SK-N-SH treated with all-trans-retinoic acid at 6 μM for 48 hours (cell line): ENCODE measurements at regions not wholly inside any gene's neighbourhood (a gene's known extent, or its start where the extent isn't known, plus 50 kb on each side); places are given as distances from the start of the nearest gene placed in this dataset.

Experiments used
- ATAC-seq: fragments of 200-7000 bp; cut with Tn5 transposase; 3 replicates; pipeline ENCODE4 v1.9.1; 2020; ENCODE audit warnings: mild to moderate bottlenecking, moderate library complexity
- ARNTL ChIP-seq: fragments of 450-650 bp; formaldehyde crosslinking; IDR thresholded peaks from 2 replicates; pipeline ENCODE4 v1.5.0; 2020; ENCODE audit warnings: low read depth, mild to moderate bottlenecking, moderate library complexity, borderline replicate concordance
- CREB5 ChIP-seq: fragments of 250-450 bp; sonication (Bioruptor Pico); IDR thresholded peaks from 2 replicates; pipeline ENCODE4 v1.5.1; 2020; ENCODE audit warnings: low read depth, mild to moderate bottlenecking, moderate library complexity
- CSRNP3 ChIP-seq: fragments of 250-450 bp; sonication (Bioruptor Pico); IDR thresholded peaks from 2 replicates; pipeline ENCODE4 v1.5.1; 2021; ENCODE audit warnings: mild to moderate bottlenecking, moderate library complexity
- ESRRG ChIP-seq: fragments of 250-450 bp; sonication (Bioruptor Pico); IDR thresholded peaks from 2 replicates; pipeline ENCODE4 v1.6.1; 2021; ENCODE audit warnings: mild to moderate bottlenecking
- GLIS3 ChIP-seq: fragments of 250-450 bp; sonication (Bioruptor Pico); IDR thresholded peaks from 2 replicates; pipeline ENCODE4 v1.5.0; 2020; ENCODE audit warnings: mild to moderate bottlenecking, moderate library complexity
- OSR1 ChIP-seq: fragments of 250-450 bp; sonication (Bioruptor Pico); IDR thresholded peaks from 2 replicates; pipeline ENCODE4 v1.8.0; 2022; ENCODE audit warnings: moderate library complexity, mild to moderate bottlenecking, inconsistent platforms
- PPARA ChIP-seq: fragments of 250-450 bp; sonication (Bioruptor Pico); IDR thresholded peaks from 2 replicates; pipeline ENCODE4 v1.5.0; 2020; ENCODE audit warnings: mild to moderate bottlenecking, borderline replicate concordance
- RARB ChIP-seq: fragments of 250-450 bp; sonication (Bioruptor Pico); IDR thresholded peaks from 2 replicates; pipeline ENCODE4 v1.8.0; 2021; ENCODE audit warnings: mild to moderate bottlenecking, moderate library complexity
- SNAI2 ChIP-seq: fragments of 250-450 bp; sonication (Bioruptor Pico); IDR thresholded peaks from 2 replicates; pipeline ENCODE4 v1.5.0; 2020; ENCODE audit warnings: mild to moderate bottlenecking, moderate library complexity
- TCF4 ChIP-seq: fragments of 250-450 bp; sonication (Bioruptor Pico); IDR thresholded peaks from 2 replicates; pipeline ENCODE4 v1.8.0; 2021; ENCODE audit warnings: mild to moderate bottlenecking, moderate library complexity, borderline replicate concordance
- TOX ChIP-seq: fragments of 250-450 bp; sonication (Bioruptor Pico); IDR thresholded peaks from 2 replicates; pipeline ENCODE4 v1.8.0; 2021; ENCODE audit warnings: mild to moderate bottlenecking, moderate library complexity, borderline replicate concordance
- TSHZ2 ChIP-seq: fragments of 250-450 bp; sonication (Bioruptor Pico); IDR thresholded peaks from 2 replicates; pipeline ENCODE4 v1.5.0; 2020; ENCODE audit warnings: mild to moderate bottlenecking, moderate library complexity
- ZFP3 ChIP-seq: fragments of 250-450 bp; sonication (Bioruptor Pico); IDR thresholded peaks from 2 replicates; pipeline ENCODE4 v1.5.0; 2020; ENCODE audit warnings: mild to moderate bottlenecking, moderate library complexity
- ZNF565 ChIP-seq: fragments of 450-650 bp; formaldehyde crosslinking; conservative IDR thresholded peaks from 2 replicates; pipeline ENCODE4 v1.5.0; 2020; ENCODE audit warnings: low read depth, mild to moderate bottlenecking, moderate library complexity
- ZNF70 ChIP-seq: fragments of 450-650 bp; formaldehyde crosslinking; IDR thresholded peaks from 2 replicates; pipeline ENCODE4 v1.5.0; 2020; ENCODE audit warnings: mild to moderate bottlenecking, moderate library complexity
- ZNF8 ChIP-seq: fragments of 450-650 bp; formaldehyde crosslinking; IDR thresholded peaks from 2 replicates; pipeline ENCODE4 v1.5.0; 2020; ENCODE audit warnings: mild to moderate bottlenecking, moderate library complexity

- TF ChIP-seq TSHZ2 (CRISPR knock-in tag) = no peak
- no peak for TF ChIP-seq OSR1 (CRISPR knock-in tag)
- TF ChIP-seq PPARA (CRISPR knock-in tag) = no peak
- TF ChIP-seq TCF4 (CRISPR knock-in tag) = no peak
- no peak for TF ChIP-seq ZNF565
- no peak for TF ChIP-seq ARNTL (CRISPR knock-in tag)
- TF ChIP-seq ESRRG (CRISPR knock-in tag) = no peak
- TF ChIP-seq ZFP3 (CRISPR knock-in tag) = no peak
- no peak for TF ChIP-seq ZNF8 (CRISPR knock-in tag)
These were observed 509.2 kb downstream of the LTN1 start (continued) for GRCh38 chr21:28483301-28484035.

GRCh38 chr21:28482657-28483056 is 510.0 kb downstream of the LTN1 start:
- TF ChIP-seq SNAI2 (CRISPR knock-in tag) = no peak
- TF ChIP-seq PPARA (CRISPR knock-in tag) = no peak
- no peak for TF ChIP-seq TCF4 (CRISPR knock-in tag)
- TF ChIP-seq ZNF565 = no peak
- TF ChIP-seq GLIS3 (CRISPR knock-in tag) = no peak
- TF ChIP-seq CREB5 (CRISPR knock-in tag) = no peak
- no peak; the same call in 2 of the 3 replicates for ATAC-seq

- TF ChIP-seq TOX = no peak
- TF ChIP-seq ESRRG (CRISPR knock-in tag) = no peak
- TF ChIP-seq ARNTL (CRISPR knock-in tag) = no peak
- no peak for TF ChIP-seq CSRNP3 (CRISPR knock-in tag)
- TF ChIP-seq ZNF70 (CRISPR knock-in tag) = no peak
- no peak for TF ChIP-seq TSHZ2 (CRISPR knock-in tag)
- TF ChIP-seq CREB5 (CRISPR knock-in tag) = no peak
- TF ChIP-seq ZNF565 = no peak
- TF ChIP-seq ZFP3 (CRISPR knock-in tag) = no peak
- TF ChIP-seq OSR1 (CRISPR knock-in tag) = no peak
- TF ChIP-seq RARB (CRISPR knock-in tag) = no peak
- ATAC-seq = no peak
These were observed 512.2 kb downstream of the LTN1 start for GRCh38 chr21:28480470-28480869.
